HG02588 (cell line): ENCODE measurements at regions not wholly inside any gene's neighbourhood (a gene's known extent, or its start where the extent isn't known, plus 50 kb on each side); places are given as distances from the start of the nearest gene placed in this dataset.

Source experiments
- ATAC-seq: cut with Tn5 transposase; IDR thresholded peaks from one replicate; pipeline ENCODE4 v1.9.1; 2021; ENCODE audit warnings: mild to moderate bottlenecking, moderate library complexity; ENCODE audit not compliant: unreplicated experiment

DNA sequence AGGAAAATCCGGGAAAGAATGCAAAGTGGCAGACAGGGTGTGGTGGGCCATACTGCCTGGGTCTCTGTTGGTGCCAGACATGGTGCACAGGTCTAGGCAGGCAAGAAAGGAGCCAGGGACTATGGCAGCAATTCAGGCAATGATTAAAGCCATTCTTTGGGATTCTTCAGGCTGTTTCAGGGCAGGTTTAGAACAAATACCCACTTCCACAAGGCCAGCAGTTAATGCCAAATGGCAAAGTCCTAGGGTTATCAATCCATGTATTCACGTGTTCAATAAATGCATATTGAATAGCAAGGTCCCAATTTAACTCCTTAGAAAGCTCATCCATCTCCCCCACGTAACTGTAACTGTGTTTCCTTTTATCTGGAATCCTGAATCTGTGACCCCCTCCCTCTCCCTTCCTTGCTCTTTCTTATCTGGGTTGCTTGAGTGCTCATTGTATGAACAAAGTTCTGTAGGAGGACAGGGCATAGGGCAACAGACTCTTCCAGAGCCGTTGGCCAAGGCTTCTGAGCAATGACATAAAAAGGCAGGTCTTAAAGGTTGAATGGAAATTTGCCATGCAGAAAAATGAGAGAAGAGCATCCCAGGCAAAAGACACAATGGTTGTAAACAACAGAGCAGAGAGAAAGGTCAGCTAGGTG lies 146.8 kb upstream of the KLHL29 start:
- ATAC-seq: no peak

DNA sequence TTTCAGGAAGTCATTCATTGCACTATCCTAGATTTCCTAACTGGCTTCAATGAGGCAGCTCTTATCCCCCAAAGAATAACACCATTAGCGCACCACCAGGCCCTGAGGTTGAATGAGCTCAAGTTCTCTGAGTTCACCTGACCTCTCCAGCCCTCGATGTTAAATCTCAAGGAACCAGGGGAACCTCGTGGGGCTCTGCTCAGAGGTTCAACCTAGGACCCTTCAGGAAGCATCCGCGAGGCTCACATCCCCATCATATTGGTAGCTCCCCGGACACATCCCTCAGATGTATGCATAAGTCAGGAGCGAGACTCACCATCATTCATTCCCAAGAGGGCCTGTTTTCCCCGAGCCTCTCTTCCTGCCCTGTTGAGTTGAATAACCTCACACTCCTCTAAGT lies 145.6 kb upstream of the KLHL29 start:
- ATAC-seq: no peak

DNA sequence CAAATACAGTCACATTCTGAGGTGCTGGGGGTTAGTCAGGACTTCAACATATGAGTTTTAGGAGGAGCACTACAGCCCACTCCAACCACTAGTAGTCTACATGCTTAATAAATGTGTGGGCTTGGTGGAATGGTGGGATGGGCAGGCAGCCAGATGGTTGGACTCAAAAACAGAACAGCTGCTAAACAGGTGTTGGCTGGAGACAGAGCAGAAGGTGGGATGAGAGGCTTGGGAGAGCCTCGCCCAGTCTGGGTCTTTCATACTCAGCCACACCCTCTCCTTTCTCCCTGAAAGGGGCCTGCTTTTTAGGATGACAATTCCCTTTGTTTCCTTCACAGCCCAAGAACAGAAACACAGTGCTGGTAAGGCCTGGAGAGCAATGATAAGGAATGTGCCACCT lies 143.9 kb upstream of the KLHL29 start:
- ATAC-seq: no peak

DNA sequence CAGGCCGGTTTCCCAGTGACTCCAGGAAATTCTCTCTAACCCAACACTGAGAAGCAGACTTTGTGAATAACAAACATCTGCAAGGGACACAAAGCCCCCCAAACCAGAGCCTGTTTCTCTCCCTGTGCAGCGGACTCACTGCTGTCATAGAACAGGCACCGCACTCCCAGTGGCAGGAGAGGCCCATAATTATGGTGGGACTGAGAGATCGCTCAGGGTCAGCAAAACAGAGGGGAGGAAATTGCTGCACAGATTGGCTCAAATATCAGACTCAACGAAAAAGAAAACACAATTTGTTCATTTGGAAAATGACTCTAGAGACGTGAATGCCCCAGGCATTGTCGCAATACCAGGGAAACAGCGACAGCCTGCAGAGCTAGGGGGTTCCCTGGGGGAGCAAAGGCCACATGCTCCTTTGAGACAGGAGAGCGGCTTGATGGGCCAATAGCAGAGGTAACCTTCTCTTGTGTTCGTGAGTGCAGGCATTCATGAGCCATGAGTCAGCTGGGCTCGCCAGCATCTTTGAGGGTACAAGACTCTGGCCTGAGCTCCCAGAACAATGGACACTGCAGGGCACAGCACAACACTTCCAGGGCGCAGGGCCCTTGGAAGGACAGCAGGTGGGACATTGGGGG lies 143.3 kb upstream of the KLHL29 start:
- no peak for ATAC-seq

DNA sequence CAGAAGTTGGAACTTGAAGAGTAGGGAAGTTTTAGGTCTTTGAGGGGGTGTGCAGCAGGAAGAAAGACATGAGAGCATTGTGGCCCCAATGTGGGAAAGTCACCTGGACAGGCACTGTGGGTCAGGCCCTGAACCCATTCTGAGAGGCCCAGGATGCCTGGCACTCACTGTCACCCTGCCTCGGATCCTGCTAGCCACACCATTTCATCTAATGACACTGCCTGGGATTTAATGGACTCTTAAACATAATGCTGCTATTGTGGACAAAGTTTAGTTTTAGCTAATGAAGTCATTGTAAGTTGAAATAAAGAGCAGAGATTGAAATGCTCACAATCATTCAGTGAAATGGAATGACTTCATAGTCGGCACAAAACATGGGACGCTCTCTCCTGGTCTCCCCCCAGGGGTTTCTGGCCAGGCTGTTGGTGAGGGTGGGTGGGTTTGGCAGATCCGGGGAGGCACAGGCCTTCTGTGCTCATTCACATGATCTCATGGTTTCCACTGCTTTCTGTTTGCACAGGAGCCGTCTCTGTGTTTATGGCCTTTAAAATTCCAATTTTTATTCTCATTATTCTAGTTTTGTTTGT lies 141.8 kb upstream of the KLHL29 start:
- ATAC-seq: no peak

DNA sequence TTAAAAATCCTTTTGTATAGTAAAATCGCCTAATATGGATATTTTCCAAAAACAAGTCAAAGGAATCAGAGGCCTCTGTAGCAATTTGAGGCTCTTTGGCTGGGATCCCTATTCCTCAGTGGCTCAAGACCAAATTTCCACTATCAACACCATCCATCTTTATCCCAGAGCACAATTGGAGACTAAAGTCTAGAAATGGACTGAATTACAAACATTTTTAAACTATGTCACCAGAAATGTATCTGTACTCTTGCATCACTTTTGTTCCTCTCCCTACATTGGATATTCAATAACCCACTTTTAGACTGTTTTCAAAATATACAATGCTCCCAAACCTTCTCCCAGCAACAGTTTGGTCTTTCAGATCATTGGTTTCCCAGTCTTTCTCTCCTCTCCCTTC lies 140.4 kb upstream of the KLHL29 start:
- ATAC-seq: no peak

DNA sequence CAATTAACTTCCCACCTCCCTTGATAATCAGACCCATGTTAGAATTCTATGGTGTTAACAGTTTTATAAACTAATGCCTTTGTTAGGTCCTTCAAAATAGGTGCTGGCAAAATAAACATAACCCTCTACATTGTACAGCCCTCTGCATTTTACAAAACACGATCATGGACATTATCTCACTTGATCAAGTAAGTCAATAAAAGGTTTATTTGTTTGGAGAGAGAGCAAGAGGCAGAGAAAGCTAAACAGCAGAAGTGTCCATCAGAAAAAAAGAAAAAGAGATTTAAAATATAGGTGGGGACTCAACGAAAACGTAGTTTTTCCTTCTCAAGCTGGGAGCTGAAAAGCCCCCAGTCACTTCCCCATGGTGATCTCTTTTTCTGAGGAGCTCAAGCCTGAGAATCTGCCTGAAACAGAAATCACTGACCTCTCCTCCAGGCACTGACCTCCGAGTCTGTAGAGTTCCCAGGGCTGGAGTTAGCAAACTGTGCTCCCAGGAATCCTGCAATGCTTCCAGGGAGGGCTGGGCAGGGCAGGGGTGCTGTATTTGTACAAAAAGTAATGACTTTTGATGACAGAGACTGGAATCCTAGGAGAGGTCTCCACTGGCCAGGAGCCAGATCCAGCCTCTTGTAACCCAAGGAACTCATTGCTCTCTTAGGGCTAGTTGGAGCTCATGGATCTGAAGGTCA lies 137.8 kb upstream of the KLHL29 start:
- ATAC-seq: no peak

DNA sequence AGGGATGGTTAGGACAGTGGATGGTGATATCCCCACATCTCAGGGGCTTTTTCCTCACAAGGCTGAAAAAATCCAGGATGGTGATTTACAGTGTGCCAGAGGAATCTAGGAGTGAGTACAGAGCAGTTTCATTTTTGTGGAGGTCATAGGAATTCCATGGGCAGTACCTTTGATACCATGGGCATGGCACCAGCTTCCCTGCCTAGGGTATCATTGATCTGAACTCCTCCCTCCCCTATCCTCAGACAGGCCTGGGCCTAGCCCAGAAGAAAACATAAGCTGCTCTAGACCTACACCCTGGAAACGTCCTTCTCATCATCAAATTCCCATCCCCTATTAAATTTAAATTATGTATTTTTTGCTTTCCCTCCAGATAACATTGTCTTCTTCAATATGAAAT lies 136.3 kb upstream of the KLHL29 start:
- ATAC-seq: no peak

DNA sequence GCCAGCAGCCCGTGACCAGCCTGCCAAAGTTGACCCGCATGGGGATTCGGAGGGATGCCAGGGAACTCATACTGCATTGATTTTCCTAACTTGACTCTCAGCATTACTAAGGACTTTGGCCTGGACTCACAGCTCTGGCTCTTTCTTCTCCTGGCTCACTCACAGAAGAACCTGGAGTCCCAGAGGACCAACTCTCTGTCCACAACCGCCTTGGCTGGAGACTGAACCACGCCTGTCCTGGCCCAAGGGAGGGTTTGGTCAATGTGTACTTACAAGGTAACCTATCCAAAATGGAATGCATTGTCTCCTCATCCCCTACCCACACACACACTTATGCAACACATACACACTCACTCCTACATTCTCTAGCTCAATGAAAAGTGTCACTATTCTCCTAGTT lies 135.6 kb upstream of the KLHL29 start:
- ATAC-seq: no peak

DNA sequence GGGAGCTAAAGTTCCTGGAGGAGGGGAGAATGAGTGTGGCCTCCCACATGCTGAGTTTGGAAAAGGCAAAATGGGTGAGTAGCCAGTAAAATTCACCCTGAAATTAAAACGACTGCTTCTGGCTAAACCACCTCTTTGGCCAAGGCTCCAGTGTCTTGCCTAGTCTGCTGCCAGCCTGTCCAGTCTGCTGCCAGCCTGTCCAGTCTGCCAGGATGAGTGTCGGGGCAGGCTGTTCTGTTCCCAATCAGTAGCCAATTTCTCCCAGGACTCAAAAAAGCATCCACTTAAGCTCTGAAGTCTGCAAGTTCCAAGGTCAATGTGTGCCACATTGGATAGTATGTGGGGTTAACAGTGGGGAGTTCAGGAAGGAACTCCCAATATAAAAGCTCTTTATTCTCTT lies 134.6 kb upstream of the KLHL29 start:
- ATAC-seq: no peak

DNA sequence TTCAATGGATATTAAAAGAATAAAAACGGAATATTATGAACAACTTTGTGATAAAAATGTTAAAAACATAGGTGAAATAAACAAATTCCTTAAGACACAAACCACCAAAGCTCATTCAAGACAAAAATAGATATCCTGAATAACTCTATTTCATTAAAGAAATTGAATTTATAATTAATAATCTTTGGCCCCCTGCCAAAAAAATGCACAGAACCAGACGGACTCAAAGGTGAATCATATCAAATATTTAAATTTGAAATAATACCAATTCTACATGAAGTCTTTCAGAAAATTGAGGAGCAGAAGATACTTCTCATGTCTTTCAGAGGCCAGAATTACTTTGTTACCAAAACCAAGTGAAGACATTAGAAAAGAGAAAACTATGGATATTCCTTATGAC lies 128.3 kb upstream of the KLHL29 start:
- ATAC-seq: no peak

DNA sequence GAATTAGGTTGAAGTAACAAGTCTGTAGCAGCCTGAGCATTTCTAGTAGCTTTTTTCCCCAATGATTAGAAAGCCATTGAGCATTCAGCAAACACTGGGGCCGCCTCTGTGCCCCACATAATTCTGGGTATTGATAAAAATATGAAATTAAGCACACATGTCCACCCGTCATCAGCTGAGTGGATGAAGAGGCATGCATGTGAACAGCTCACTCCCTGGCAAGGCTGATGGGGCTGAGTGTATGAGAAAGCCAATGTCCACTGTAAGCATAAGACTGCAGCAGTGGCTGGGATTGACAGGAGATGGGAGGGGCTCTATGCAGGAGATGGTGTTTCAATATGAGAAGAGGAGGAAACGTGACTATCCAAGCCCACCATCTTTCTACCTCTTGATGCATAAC lies 124.4 kb upstream of the KLHL29 start:
- no peak for ATAC-seq

DNA sequence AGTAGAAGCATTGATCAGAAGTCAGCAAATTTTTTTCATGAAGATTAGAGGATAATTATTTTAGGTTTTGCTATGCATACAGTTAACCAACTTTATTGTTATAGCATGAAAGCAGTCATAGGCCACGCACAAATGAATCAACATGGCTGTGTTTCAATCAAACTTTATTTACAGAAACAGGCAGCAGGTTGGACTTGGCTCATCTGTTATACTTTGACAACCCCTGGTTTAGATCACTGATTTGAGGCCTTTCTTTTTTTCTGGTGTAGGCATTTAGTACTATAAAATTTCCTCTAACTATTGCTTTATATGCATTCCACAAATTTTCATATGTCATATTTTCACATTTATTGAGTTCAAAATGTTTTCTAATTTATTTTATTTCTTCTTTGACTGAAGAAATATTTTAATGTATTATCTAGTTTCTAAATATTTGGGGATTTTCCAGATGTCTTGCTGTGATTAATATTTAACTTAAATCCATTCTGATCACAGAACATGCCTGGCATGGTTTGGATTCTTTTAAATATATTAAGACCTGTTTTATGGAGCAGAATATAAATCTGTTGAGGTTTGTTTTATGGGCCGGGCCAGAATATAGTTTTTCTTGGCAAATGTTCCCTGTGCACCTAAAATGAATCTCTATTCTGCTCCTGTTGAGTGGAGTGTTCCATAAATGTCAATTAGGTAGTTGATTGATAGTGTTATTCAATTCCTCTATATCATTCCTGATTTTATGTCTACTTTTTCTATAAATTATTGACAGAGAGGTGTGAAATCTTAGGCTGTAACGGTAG lies 116.3 kb upstream of the KLHL29 start:
- ATAC-seq: no peak

DNA sequence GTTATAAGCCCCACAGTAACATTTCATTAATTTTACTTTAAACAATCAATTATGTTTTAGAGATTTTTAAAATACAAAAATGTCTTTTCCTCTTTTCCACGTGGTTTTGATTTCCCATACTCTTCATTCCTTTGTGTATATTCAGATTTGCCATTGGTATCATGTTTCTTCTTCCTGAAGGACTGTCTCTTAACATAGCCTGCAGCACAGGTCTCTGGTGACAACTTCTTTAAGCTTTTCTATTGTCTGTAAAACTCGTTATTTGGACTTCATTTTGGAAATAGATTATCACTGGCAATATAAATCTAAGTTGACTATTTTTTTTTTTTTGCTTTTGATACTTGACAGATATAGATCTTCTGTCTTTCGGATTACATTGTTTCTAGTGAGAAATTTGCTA lies 115.2 kb upstream of the KLHL29 start:
- no peak for ATAC-seq

DNA sequence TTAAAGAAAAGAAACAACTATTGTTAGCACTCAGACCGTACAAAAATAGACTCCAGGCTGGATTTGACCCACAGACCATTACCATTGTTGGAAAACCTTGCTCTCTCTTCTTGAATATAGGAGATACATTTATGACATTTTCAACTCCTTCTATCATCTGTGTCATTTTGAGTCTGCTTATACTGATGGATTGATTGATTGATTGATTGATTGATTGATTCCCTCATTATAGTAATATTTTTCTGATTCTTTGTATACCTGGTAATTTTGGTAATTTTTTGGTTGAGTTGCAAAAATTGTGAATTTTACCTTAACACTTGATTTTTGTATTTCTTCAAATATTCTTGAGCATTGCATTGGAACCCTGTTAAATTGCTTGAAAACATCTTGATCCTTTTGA lies 114.2 kb upstream of the KLHL29 start:
- ATAC-seq: no peak

DNA sequence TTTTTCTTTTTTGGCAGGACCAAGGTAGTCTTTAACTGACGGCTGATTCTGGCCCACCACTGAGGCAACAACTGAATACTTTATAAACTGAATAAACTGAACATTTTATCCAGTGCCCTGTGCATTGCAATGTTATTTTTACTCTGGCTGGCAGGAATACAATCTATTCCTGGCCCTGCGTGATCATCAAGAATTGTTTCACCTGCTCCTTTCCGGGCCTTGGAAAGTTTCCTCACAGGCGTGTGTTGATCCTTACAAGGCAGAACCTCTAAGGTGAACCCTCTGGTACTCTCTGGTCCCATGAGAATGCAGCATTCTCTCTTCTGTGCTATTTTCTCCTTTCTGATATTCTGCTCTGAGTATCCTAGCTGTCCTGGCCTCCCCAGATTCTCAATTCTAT lies 113.7 kb upstream of the KLHL29 start:
- ATAC-seq: no peak

DNA sequence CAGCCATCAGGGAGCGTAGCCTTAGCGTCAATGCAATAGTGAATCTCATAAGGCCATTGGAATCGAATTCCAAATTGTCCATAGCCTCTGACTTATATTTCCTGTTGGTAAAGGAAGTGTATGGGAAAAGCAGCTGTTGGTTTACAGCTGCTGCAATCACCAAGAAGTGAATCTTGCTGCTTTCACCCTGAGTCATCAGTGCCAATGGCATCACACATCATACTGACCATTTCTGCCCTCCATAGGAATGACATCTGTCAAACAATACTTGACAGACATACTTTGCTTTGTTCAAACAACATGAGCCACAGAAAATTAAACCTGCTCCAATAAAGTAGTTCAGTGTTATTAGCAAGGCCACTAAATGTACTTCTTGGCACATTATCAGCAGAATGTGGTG lies 111.2 kb upstream of the KLHL29 start:
- ATAC-seq: no peak

DNA sequence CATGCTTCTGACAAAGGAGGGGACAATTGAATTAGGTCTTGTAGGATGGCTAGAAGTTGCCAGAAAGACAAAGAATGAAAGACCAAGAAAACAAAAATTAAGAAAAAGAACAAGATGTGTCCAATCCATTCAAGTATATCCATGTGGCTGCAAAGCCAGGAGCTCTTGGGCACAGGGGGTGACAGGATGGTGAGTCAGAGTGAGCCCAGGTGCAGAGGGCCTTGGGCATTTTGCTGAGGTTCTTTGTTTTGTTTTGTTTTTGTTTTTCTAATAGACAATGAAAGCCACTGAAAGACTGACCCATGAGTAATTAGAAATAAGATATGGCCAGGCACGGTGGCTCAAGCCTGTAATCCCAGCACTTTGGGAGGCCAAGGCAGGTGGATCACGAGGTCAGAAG lies 104.6 kb upstream of the KLHL29 start:
- no peak for ATAC-seq

DNA sequence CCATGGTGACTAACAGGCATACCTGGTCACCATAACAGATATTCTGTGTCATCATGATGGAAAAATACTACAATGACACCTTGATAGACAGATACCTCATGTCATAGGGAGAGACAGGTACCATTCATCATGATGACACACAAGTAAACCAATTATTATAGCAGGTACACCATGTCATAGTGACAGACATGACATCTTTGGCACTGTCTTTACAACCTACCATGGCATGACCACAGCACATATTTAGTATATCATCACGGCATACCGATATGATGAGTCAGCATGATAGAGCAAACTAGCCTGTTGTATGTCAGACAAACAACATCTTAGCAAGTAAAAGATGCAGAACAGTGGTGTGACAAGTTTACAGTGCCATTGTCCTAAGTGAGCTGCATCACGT lies 101.3 kb upstream of the KLHL29 start:
- ATAC-seq: no peak

DNA sequence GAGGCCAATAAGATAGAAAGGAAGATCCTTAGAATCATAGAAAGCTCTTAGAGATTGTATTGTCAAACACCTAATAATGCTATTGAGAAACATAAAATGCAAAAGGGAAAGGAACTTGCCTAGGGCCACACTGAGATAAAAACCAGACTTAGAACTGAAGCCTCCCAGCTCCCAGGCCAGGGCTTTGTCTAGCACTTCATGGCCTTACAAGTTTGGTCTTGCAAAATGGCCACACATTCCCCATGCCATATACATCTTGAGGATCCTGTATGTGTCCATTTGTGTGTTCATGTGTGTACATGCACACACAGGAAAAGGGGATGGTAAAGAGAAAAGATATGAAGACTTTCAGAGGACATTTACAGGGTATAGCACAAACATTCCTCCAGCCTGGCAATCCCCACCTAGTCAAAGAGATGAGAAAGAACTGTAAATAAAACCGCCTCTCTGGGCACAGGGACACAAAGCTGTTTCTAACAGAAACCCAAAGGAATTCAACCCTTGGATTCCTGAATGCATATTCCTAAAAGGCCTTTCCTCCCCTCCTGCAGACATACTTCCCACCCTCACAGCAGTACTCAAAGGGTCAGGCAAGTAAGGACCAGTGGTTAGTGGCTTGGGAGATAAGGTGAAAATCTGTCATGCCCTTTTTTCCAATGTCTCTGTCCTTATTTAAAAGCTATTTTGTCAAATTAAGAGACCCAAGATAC lies 99.7 kb upstream of the KLHL29 start:
- ATAC-seq: no peak
